ENCODE measurements at regions not wholly inside any gene's neighbourhood (a gene's known extent, or its start where the extent isn't known, plus 50 kb on each side); places are given as distances from the start of the nearest gene placed in this dataset.

DNA sequence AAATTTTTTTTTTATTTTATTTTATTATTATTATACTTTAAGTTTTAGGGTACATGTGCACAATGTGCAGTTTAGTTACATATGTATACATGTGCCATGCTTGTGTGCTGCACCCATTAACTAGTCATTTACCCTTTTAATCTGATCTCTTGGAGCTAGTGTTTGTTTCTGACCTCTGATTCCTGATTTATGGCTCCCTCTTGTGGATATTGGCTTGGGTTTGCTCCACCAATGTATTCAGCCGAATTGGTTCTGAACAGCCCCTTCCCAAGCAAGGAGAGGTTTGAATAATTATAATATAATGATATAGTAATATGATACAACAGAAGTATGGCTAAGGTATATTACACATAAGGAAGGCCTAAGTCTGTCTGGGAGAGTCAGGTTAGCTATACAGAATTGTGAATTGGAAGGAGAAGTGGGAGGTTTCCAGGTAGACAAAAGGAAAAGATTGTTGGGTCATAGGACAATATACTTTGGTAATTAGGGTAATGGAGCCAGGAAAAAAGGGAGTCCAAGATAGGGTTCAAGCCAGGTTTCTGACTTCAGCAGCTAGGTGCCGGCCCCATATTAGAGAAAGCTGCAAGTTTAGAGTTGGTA is 53.1 kb upstream of the HMCN1 start:
- no peak overlapping the region for H3K4me3 Mint-ChIP-seq
- H3K9me3 Mint-ChIP-seq = no peaks in the 10 kb centered on the region
- ATAC-seq (replicated peaks; ENCODE audit: extremely low read depth, poor library complexity, severe bottlenecking) (no peak), DNase-seq (ENCODE audit: low spot score in 2 of 2) (no peak)
- peaks cover 8% of the 10 kb centered on the region for H3K27me3 Mint-ChIP-seq
- H3K27ac Mint-ChIP-seq (ENCODE audit: low read depth) = no peak overlapping the region
- no peaks in the 10 kb centered on the region for H3K36me3 Mint-ChIP-seq (ENCODE audit: insufficient read depth)
- H3K4me1 Mint-ChIP-seq = peaks cover 9% of the 10 kb centered on the region

DNA sequence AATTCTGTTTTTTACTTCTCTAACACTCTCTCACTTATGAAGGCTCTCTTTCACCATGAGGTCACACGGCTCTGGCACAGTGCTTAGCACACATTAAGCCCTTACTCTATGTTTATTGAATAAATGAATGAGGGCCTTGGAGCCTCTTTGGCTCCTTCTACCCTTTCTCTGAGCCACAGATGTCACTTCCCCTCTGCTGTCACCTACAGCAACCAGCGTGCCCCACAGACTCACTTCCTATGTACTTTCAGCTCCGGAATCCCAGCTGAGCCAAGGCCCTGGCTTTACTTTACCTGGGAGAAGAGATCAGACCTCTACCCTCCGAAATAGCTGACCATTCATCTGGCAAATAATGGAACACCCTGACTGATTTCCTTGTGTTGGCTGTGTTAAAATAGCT is 53.7 kb upstream of the HMCN1 start:
- H3K27ac Mint-ChIP-seq (ENCODE audit: low read depth) = peak overlapping the region; percentile 2
- H3K9me3 Mint-ChIP-seq = no peaks in the 10 kb centered on the region
- peaks cover 8% of the 10 kb centered on the region for H3K27me3 Mint-ChIP-seq
- H3K4me1 Mint-ChIP-seq = peaks cover 9% of the 10 kb centered on the region
- DNase-seq (ENCODE audit: low spot score in 2 of 2) (no peak), ATAC-seq (replicated peaks; ENCODE audit: extremely low read depth, poor library complexity, severe bottlenecking) (no peak)
- no peak overlapping the region for H3K4me3 Mint-ChIP-seq
- no peaks in the 10 kb centered on the region for H3K36me3 Mint-ChIP-seq (ENCODE audit: insufficient read depth)

DNA sequence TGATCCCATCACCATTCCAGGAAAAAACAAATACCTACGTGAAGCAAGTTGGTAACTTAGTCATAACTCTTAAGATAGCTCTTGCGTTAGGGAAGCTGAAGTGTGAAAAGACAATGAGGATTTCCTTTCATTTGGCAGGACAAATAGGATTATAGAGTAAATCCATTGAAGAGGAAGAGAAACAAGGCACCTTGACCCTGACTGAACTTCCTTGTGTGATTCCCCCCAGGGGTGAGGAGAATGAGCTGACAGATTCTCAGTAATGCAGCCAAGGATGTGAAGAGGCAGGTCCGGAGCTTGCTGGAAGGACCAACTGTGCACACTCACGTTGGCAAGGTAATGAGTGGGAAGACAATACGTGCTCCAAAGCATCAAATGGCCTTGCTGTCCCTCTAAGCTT is 55.0 kb upstream of the HMCN1 start:
- Mint-ChIP-seq H3K4me3 (no peak overlapping the region), H3K4me1 (peaks cover 13% of the 10 kb centered on the region), H3K9me3 (no peaks in the 10 kb centered on the region), H3K36me3 (ENCODE audit: insufficient read depth) (no peaks in the 10 kb centered on the region), H3K27me3 (no peaks in the 10 kb centered on the region), H3K27ac (ENCODE audit: low read depth) (no peak overlapping the region)
- ATAC-seq (replicated peaks; ENCODE audit: extremely low read depth, poor library complexity, severe bottlenecking) (no peak), DNase-seq (ENCODE audit: low spot score in 2 of 2) (no peak)

DNA sequence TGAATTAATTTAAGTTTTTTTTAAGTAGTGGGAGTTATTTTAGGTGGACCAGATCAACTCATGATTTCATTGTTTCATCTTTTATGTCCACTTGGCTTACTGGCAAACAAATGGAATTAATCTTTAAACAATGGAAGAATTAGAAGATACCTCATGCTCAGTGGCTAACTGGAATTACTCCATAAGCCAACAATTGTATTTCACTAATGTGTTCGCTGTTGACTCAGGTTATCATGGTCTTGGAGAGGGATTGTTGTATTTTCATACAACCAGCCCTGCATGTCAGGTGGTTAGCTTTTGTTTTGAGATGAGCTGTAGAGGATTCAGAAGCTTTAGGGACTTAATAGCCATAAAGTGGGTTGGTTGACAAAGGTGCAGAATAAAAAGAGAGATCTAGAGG is 57.2 kb upstream of the HMCN1 start:
- no peak overlapping the region for H3K27ac Mint-ChIP-seq (ENCODE audit: low read depth)
- no peaks in the 10 kb centered on the region for H3K36me3 Mint-ChIP-seq (ENCODE audit: insufficient read depth)
- H3K4me1 Mint-ChIP-seq = peaks cover 22% of the 10 kb centered on the region
- H3K27me3 Mint-ChIP-seq = no peaks in the 10 kb centered on the region
- ATAC-seq (replicated peaks; ENCODE audit: extremely low read depth, poor library complexity, severe bottlenecking) (no peak), DNase-seq (ENCODE audit: low spot score in 2 of 2) (no peak)
- no peak overlapping the region for H3K4me3 Mint-ChIP-seq
- H3K9me3 Mint-ChIP-seq = no peaks in the 10 kb centered on the region

DNA sequence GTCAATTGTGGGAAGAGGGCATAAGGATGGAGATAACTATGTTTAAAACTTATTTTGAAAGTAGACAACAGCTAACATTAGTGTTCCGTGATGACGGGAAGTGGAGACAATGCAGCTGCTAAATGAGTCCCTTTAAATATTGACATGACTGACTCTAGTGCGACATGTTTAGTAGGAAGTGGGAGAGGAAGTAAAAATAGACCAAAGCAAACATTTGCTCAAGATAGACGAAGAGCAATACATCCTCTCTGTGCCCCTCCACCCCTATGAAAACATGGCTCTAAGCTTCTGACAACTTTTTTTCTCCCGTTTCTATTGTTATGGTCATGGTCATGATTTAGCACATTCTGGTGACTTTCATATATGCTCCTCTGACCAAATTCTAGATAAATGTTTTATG is 60.0 kb upstream of the HMCN1 start:
- Mint-ChIP-seq H3K27me3 (no peaks in the 10 kb centered on the region), H3K9me3 (no peaks in the 10 kb centered on the region), H3K27ac (ENCODE audit: low read depth) (no peak overlapping the region), H3K4me3 (peak overlapping the region; percentile 1), H3K36me3 (ENCODE audit: insufficient read depth) (no peaks in the 10 kb centered on the region), H3K4me1 (peaks cover 12% of the 10 kb centered on the region)
- ATAC-seq (replicated peaks; ENCODE audit: extremely low read depth, poor library complexity, severe bottlenecking) (peak; percentile 66), DNase-seq (ENCODE audit: low spot score in 2 of 2) (no peak)

DNA sequence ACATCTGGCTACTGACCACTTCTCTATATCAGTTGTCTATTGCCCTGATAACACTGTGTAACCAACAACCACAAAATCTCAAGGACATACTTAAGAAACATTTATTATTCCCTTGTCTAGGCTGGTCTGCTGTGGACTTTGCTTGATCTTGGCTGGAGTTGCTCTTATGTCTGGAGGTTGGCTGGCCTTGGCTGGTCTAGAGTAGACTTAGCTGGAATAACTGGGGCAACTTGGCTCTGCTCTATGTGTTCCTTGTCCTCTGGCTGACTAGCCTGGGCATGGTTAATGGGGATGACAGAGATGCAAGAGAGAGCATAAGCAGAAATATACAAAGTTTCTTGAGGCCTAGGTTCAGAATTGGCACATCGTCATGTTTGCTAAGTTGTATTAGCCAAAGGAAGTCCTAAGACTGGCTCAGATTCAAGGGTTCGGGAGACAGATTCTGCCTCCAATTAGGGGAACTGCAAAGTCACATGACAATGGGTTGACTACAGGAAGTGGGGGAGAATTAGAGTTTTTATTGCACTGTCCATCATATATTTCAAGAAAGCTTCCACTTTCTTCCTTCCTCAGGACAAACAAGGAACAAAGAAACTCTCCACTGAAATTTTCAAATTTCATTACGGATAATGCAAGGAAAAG is 61.4 kb upstream of the HMCN1 start:
- peaks cover 12% of the 10 kb centered on the region for H3K4me1 Mint-ChIP-seq
- no peaks in the 10 kb centered on the region for H3K27me3 Mint-ChIP-seq
- H3K27ac Mint-ChIP-seq (ENCODE audit: low read depth) = no peak overlapping the region
- H3K4me3 Mint-ChIP-seq = no peak overlapping the region
- ATAC-seq (replicated peaks; ENCODE audit: extremely low read depth, poor library complexity, severe bottlenecking) (no peak), DNase-seq (ENCODE audit: low spot score in 2 of 2) (no peak)
- no peaks in the 10 kb centered on the region for H3K36me3 Mint-ChIP-seq (ENCODE audit: insufficient read depth)
- H3K9me3 Mint-ChIP-seq = no peaks in the 10 kb centered on the region

DNA sequence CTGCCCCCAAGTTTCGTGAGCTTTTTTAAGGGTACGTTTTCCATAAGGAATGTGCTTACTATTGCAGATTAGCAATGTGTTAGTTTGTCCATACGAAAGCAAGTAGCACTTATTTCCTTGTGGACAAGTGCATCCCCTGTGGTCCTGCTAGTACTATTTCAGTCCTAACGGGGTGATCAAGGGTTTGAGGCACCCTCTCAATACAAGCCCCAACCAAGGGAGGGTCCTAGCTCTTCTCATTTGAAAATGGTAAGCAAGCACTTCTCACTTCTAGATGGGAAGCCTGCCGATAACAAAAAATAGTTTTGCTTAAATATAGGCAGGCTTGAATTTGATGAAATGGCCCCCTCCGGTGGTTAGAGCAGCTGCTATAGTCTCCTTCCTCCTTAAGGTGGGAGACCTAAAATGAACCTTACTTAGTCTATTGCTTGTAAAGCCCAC is 64.0 kb upstream of the HMCN1 start:
- Mint-ChIP-seq H3K27ac (ENCODE audit: low read depth) (no peak overlapping the region), H3K27me3 (no peaks in the 10 kb centered on the region), H3K36me3 (ENCODE audit: insufficient read depth) (no peaks in the 10 kb centered on the region), H3K4me3 (no peak overlapping the region), H3K4me1 (peaks cover 12% of the 10 kb centered on the region), H3K9me3 (no peaks in the 10 kb centered on the region)
- DNase-seq (ENCODE audit: low spot score in 2 of 2) (peak in 1 of 2 donors; percentile 37), ATAC-seq (replicated peaks; ENCODE audit: extremely low read depth, poor library complexity, severe bottlenecking) (peak; percentile 58)

DNA sequence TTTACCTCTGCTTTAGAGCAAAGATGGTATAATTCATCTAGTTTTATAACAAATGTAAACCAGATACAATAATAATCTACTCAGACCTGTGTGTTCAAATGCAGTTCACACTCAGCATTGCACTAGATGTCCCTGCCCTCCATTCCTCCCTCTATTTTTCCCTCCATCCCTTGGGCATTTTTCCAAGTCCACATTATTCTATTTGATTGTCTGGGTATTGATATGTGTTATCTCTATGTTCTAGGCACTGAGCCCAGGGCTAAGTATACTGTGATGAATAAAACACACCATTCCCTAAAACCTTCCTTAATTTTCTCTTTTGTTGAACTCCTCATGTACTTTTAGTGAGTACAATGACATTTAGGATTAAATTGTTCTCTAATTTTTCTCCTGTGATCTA is 66.2 kb upstream of the HMCN1 start:
- Mint-ChIP-seq H3K9me3 (no peaks in the 10 kb centered on the region), H3K36me3 (ENCODE audit: insufficient read depth) (no peaks in the 10 kb centered on the region), H3K27ac (ENCODE audit: low read depth) (no peak overlapping the region), H3K4me1 (peaks cover 1% of the 10 kb centered on the region), H3K4me3 (no peak overlapping the region), H3K27me3 (no peaks in the 10 kb centered on the region)
- DNase-seq (ENCODE audit: low spot score in 2 of 2) = no peak
- no peak for ATAC-seq (replicated peaks; ENCODE audit: extremely low read depth, poor library complexity, severe bottlenecking)

DNA sequence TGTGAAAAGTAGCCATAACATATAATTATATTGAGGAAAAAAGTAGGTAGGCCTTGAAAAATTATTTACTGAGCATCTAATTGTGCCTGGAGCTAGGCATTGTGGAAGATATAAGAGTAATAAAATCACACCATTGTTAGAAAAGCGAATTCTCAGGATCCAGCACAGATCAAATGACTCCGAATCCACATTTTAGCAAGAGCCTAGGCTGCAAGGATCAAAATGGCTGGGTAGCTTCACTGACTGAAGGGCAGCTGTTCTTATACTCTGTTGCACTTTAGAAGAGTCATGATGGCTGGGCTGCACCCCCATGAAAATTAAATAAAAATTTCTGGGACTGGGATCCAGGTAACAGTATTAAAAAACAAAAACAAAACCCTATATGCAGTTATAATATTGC is 67.6 kb upstream of the HMCN1 start:
- ATAC-seq (replicated peaks; ENCODE audit: extremely low read depth, poor library complexity, severe bottlenecking) = no peak
- no peak overlapping the region for H3K4me3 Mint-ChIP-seq
- DNase-seq (ENCODE audit: low spot score in 2 of 2) = no peak
- H3K27me3 Mint-ChIP-seq = no peaks in the 10 kb centered on the region
- no peaks in the 10 kb centered on the region for H3K9me3 Mint-ChIP-seq
- H3K27ac Mint-ChIP-seq (ENCODE audit: low read depth) = no peak overlapping the region
- no peaks in the 10 kb centered on the region for H3K4me1 Mint-ChIP-seq
- H3K36me3 Mint-ChIP-seq (ENCODE audit: insufficient read depth) = no peaks in the 10 kb centered on the region

DNA sequence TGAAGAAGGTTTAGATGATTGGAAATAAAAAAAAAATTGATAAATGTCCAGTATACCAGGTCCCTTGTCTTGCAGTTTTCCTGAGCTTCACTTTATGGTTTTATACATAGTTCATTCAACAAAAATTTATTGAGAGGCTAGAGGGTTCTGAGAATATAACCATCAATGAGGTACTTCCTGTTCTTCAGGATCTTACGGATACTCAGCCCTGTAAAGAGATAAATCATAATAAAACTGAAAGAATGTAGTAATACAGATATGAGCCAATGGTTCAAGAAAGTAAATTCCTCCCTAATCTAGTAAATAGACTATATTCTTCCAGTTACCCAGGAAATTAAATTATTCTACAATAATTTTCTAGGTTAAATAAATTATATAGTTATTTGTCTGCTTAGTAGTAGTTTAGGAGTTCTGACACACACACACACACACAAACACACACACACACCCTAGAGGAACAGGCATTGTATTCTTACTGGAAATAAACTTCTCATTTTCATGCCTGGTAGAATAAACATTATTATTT is 70.4 kb upstream of the HMCN1 start:
- Mint-ChIP-seq H3K27ac (ENCODE audit: low read depth) (no peak overlapping the region), H3K27me3 (no peaks in the 10 kb centered on the region), H3K4me3 (no peak overlapping the region), H3K4me1 (no peaks in the 10 kb centered on the region), H3K9me3 (no peaks in the 10 kb centered on the region), H3K36me3 (ENCODE audit: insufficient read depth) (no peaks in the 10 kb centered on the region)
- ATAC-seq (replicated peaks; ENCODE audit: extremely low read depth, poor library complexity, severe bottlenecking) (no peak), DNase-seq (ENCODE audit: low spot score in 2 of 2) (no peak)

DNA sequence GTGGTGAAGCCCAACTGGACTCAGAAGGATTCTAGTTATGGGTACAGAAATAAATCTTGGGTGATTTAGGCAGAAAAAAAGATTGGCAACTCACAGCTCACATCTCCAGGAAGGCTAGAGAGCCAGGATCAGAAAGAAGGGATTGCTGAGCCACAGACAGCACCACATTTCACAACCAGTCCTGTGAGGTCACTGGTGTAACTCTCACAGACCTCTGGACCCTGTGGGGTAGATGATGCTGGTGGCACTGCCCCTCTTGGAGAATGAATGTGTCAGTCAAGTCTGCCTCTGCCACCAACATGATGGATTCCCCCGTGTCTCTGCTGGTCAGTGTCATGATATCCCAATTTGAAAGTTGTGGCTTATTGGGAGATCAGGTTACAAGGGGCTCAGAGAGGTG is 70.9 kb upstream of the HMCN1 start:
- no peaks in the 10 kb centered on the region for H3K9me3 Mint-ChIP-seq
- DNase-seq (ENCODE audit: low spot score in 2 of 2) (no peak), ATAC-seq (replicated peaks; ENCODE audit: extremely low read depth, poor library complexity, severe bottlenecking) (no peak)
- H3K27me3 Mint-ChIP-seq = no peaks in the 10 kb centered on the region
- H3K4me3 Mint-ChIP-seq = no peak overlapping the region
- no peaks in the 10 kb centered on the region for H3K4me1 Mint-ChIP-seq
- no peak overlapping the region for H3K27ac Mint-ChIP-seq (ENCODE audit: low read depth)
- H3K36me3 Mint-ChIP-seq (ENCODE audit: insufficient read depth) = no peaks in the 10 kb centered on the region

DNA sequence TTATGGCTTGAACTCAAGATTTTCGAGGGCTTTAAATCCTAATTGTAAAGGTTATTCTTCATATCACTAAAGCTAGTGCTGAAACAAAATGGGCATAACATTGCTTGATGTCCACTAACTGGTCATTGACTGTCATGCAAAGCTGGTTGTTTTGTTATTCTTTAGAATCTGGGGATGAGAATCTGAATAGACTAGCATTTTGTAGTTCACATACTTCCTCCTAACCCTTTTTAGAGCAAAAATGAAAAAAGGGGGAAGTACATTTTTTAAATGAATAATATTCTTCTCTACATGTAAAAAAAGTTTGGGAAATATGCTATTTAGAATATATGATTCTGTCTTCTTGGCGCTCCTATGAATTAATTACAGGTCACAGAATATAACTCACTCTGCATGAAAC is 72.2 kb upstream of the HMCN1 start:
- H3K4me1 Mint-ChIP-seq = no peaks in the 10 kb centered on the region
- DNase-seq (ENCODE audit: low spot score in 2 of 2) (no peak), ATAC-seq (replicated peaks; ENCODE audit: extremely low read depth, poor library complexity, severe bottlenecking) (no peak)
- no peak overlapping the region for H3K4me3 Mint-ChIP-seq
- H3K27me3 Mint-ChIP-seq = no peaks in the 10 kb centered on the region
- no peaks in the 10 kb centered on the region for H3K9me3 Mint-ChIP-seq
- H3K27ac Mint-ChIP-seq (ENCODE audit: low read depth) = no peak overlapping the region
- no peaks in the 10 kb centered on the region for H3K36me3 Mint-ChIP-seq (ENCODE audit: insufficient read depth)

DNA sequence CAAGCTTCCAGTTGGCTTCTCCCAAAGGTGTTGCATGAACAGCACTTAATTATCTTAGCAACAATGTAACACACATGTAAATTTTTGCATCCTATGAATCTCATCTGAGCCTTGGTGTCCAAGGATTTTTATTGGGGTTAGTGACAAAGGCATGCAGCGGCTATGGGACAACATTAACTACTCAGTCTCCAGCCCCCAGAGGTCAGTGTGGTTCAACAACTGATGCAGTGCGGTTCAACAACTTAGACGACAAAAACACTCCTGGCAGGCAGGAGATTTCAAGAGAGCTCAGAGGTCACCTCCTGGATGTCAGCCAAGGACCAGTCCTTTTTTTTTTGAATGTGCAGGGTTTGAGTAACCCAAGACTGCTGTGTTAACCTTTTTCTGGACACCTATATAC is 77.5 kb upstream of the HMCN1 start:
- Mint-ChIP-seq H3K27me3 (no peaks in the 10 kb centered on the region), H3K36me3 (ENCODE audit: insufficient read depth) (no peaks in the 10 kb centered on the region), H3K4me3 (no peak overlapping the region), H3K4me1 (no peaks in the 10 kb centered on the region), H3K9me3 (no peaks in the 10 kb centered on the region), H3K27ac (ENCODE audit: low read depth) (no peak overlapping the region)
- ATAC-seq (replicated peaks; ENCODE audit: extremely low read depth, poor library complexity, severe bottlenecking) (no peak), DNase-seq (ENCODE audit: low spot score in 2 of 2) (no peak)

Measured in central memory CD8-positive, alpha-beta T cell (primary cell).